Lower leg skin (tissue), 4 donors: ENCODE measurements at regions not wholly inside any gene's neighbourhood (a gene's known extent, or its start where the extent isn't known, plus 50 kb on each side); places are given as distances from the start of the nearest gene placed in this dataset.
A peak's percentile ranks its signal among the peaks of the same experiment; 100 is the strongest.

Experiments used
- DNase-seq, 2 donors: peaks; one replicate each; pipeline ENCODE4 v3.0.0-alpha.2; 2019; ENCODE audit warnings: low spot score in 2 of 2
- H3K4me3 ChIP-seq: fragments of 200-600 bp; sonication (generic); 2 replicates; pipeline ENCODE4 v1.5.1; 2017; ENCODE audit warnings: mild to moderate bottlenecking, low read depth; ENCODE audit not compliant: poor library complexity, severe bottlenecking
- CTCF ChIP-seq, 3 donors: fragments of 450-650 bp; IDR thresholded peaks; one replicate each; pipeline ENCODE4 v1.5.1; 2016; ENCODE audit warnings: antibody characterized with exemption in 3 of 3, mild to moderate bottlenecking in 3 of 3, moderate library complexity in 2 of 3
- POLR2A ChIP-seq, 2 donors: fragments of 450-650 bp; IDR thresholded peaks; one replicate each; pipeline ENCODE4 v1.6.1; 2016 to 2017; ENCODE audit warnings: antibody characterized with exemption in 2 of 2, mild to moderate bottlenecking in 1 of 2, moderate library complexity in 1 of 2
- WGBS, 2 donors: methylation state at CpG; one replicate each; pipeline ENCODE4 v1.1.5; 2018; 5-methylcytosine and 5-hydroxymethylcytosine counted together
- intact Hi-C: fragments of 100-400 bp; cut with DNase I; formaldehyde crosslinking; loops from one replicate; pipeline ENCODE4 v1.15.0; 2023; ENCODE audit warnings: low total_unique reads

- 94 to 100% methylated on average over 1 of the region's 1 CpG for WGBS, 2 donors
- TF ChIP-seq POLR2A (IDR thresholded peaks at IDR 0.05), result no peak
- TF ChIP-seq CTCF (IDR thresholded peaks at IDR 0.05), result no peak
These were observed 58.5 kb upstream of the EZR start for GRCh38 chr6:158877716-158878115.

GRCh38 chr6:158876886-158877285 is 57.7 kb upstream of the EZR start:
- H3K4me3 ChIP-seq, result no peak overlapping the region
- no peak for TF ChIP-seq CTCF (IDR thresholded peaks at IDR 0.05)
- no peak for TF ChIP-seq POLR2A (IDR thresholded peaks at IDR 0.05)
- no peak for DNase-seq
- 88 to 92% methylated on average over 1 of the region's 1 CpG for WGBS, 2 donors
- intact Hi-C loops, result no loop called here

More at GRCh38 chr6:158877716-158878115, 58.5 kb upstream of the EZR start:
- intact Hi-C loops, result no loop called here
- no peak overlapping the region for H3K4me3 ChIP-seq
- no peak for DNase-seq

GRCh38 chr6:158870649-158870957 is 51.4 kb upstream of the EZR start:
- no peak for DNase-seq
- TF ChIP-seq CTCF (IDR thresholded peaks at IDR 0.05) (no peak), POLR2A (IDR thresholded peaks at IDR 0.05) (no peak)
- intact Hi-C loops, result no loop called here
- WGBS, 2 donors, result 92 to 93% methylated on average over 4 of the region's 4 CpGs
- H3K4me3 ChIP-seq, result no peak overlapping the region

- no peak for TF ChIP-seq CTCF (IDR thresholded peaks at IDR 0.05)
- no peak for TF ChIP-seq POLR2A (IDR thresholded peaks at IDR 0.05)
- intact Hi-C loops, result no loop called here
- DNase-seq, result peak in 1 of 2 donors; percentile 82
- no peak overlapping the region for H3K4me3 ChIP-seq
- 16 to 28% methylated on average over 29 to 46 of the region's 50 CpGs for whole genome bisulfite sequencing, 2 donors
These were observed 50.9 kb upstream of the EZR start for GRCh38 chr6:158869826-158870648.

- 9 to 10% methylated on average over 43 to 45 of the region's 45 CpGs for WGBS, 2 donors
- peak in 1 of 2 donors; percentile 22 for TF ChIP-seq POLR2A (IDR thresholded peaks at IDR 0.05)
- no peak for TF ChIP-seq CTCF (IDR thresholded peaks at IDR 0.05)
- intact Hi-C loops, result no loop called here
- no peak overlapping the region for H3K4me3 ChIP-seq
- DNase-seq, result peak in 1 of 2 donors; percentile 97
These were observed 50.0 kb upstream of the EZR start for GRCh38 chr6:158868890-158869825.
